ENCODE measurements at regions not wholly inside any gene's neighbourhood (a gene's known extent, or its start where the extent isn't known, plus 50 kb on each side); places are given as distances from the start of the nearest gene placed in this dataset.

- Histone ChIP-seq H3K4me2 (no peak overlapping the region), H3K36me3 (no peaks in the 10 kb centered on the region), H3K4me1 (no peaks in the 10 kb centered on the region), H3K4me3 (no peak overlapping the region), H4K20me1 (no peaks in the 10 kb centered on the region), H3K9me3 (replicated peaks in 1 of 11) (peaks cover 0 to 12% (median 6%) of the 10 kb centered on the region in 11 experiments; a peak in 8 of 22 replicates), H3K27me3 (no peaks in the 10 kb centered on the region), H3K9ac (no peak overlapping the region), H3K27ac (no peak overlapping the region)
- no peak for TF ChIP-seq Cebpa-rat (IDR thresholded peaks at IDR 0.05)
Observed at GRCh38 chr2:210895132-210895531, 338.7 kb downstream of the CPS1 start.

- Histone ChIP-seq H3K36me3 (no peaks in the 10 kb centered on the region), H3K9me3 (replicated peaks in 1 of 11) (no peaks in the 10 kb centered on the region), H4K20me1 (no peaks in the 10 kb centered on the region), H3K9ac (no peak overlapping the region), H3K4me2 (no peak overlapping the region), H3K27ac (no peak overlapping the region), H3K27me3 (no peaks in the 10 kb centered on the region), H3K4me3 (no peak overlapping the region), H3K4me1 (no peaks in the 10 kb centered on the region)
- TF ChIP-seq Cebpa-rat (IDR thresholded peaks at IDR 0.05): no peak
Observed at GRCh38 chr2:210899131-210899530, 342.7 kb downstream of the CPS1 start.

GRCh38 chr2:210901326-210901725 lies 344.9 kb downstream of the CPS1 start:
- Histone ChIP-seq H3K4me3 (no peak overlapping the region), H3K9ac (no peak overlapping the region), H4K20me1 (no peaks in the 10 kb centered on the region), H3K4me1 (no peaks in the 10 kb centered on the region), H3K27ac (no peak overlapping the region), H3K9me3 (replicated peaks in 1 of 11) (no peaks in the 10 kb centered on the region), H3K27me3 (no peaks in the 10 kb centered on the region), H3K4me2 (no peak overlapping the region), H3K36me3 (no peaks in the 10 kb centered on the region)
- no peak for TF ChIP-seq Cebpa-rat (IDR thresholded peaks at IDR 0.05)

GRCh38 chr2:210912779-210913178 lies 356.4 kb downstream of the CPS1 start:
- Histone ChIP-seq H3K27ac (no peak overlapping the region), H3K9ac (no peak overlapping the region), H3K4me2 (no peak overlapping the region), H4K20me1 (no peaks in the 10 kb centered on the region), H3K27me3 (no peaks in the 10 kb centered on the region), H3K9me3 (replicated peaks in 1 of 11) (peaks cover 0 to 6% (median 0%) of the 10 kb centered on the region in 11 experiments; a peak in 4 of 22 replicates), H3K4me3 (no peak overlapping the region), H3K4me1 (peaks cover 0 to 7% (median 0%) of the 10 kb centered on the region in 10 experiments; a peak in 1 of 20 replicates), H3K36me3 (no peaks in the 10 kb centered on the region)
- no peak for TF ChIP-seq Cebpa-rat (IDR thresholded peaks at IDR 0.05)

- Histone ChIP-seq H3K27ac (no peak overlapping the region), H3K4me1 (peaks cover 0 to 7% (median 0%) of the 10 kb centered on the region in 10 experiments; a peak in 1 of 20 replicates), H3K9me3 (replicated peaks in 1 of 11) (peaks cover 0 to 6% (median 0%) of the 10 kb centered on the region in 11 experiments; a peak in 4 of 22 replicates), H3K36me3 (no peaks in the 10 kb centered on the region), H4K20me1 (no peaks in the 10 kb centered on the region), H3K4me2 (no peak overlapping the region), H3K4me3 (no peak overlapping the region), H3K27me3 (no peaks in the 10 kb centered on the region), H3K9ac (no peak overlapping the region)
- TF ChIP-seq Cebpa-rat (IDR thresholded peaks at IDR 0.05): no peak
Observed at GRCh38 chr2:210913461-210913860, 357.1 kb downstream of the CPS1 start.

GRCh38 chr2:210915912-210916311 lies 359.5 kb downstream of the CPS1 start:
- Histone ChIP-seq H3K4me2 (no peak overlapping the region), H4K20me1 (no peaks in the 10 kb centered on the region), H3K9ac (no peak overlapping the region), H3K4me3 (no peak overlapping the region), H3K36me3 (no peaks in the 10 kb centered on the region), H3K4me1 (no peaks in the 10 kb centered on the region), H3K27ac (no peak overlapping the region), H3K9me3 (replicated peaks in 1 of 11) (peaks cover 0 to 6% (median 0%) of the 10 kb centered on the region in 11 experiments; a peak in 4 of 22 replicates), H3K27me3 (no peaks in the 10 kb centered on the region)
- TF ChIP-seq Cebpa-rat (IDR thresholded peaks at IDR 0.05): no peak

GRCh38 chr2:210917465-210917864 lies 361.1 kb downstream of the CPS1 start:
- Histone ChIP-seq H3K9ac (no peak overlapping the region), H3K9me3 (replicated peaks in 1 of 11) (peaks cover 0 to 6% (median 0%) of the 10 kb centered on the region in 11 experiments; a peak in 4 of 22 replicates), H3K36me3 (no peaks in the 10 kb centered on the region), H3K27ac (no peak overlapping the region), H3K4me1 (no peaks in the 10 kb centered on the region), H3K27me3 (no peaks in the 10 kb centered on the region), H3K4me2 (no peak overlapping the region), H4K20me1 (no peaks in the 10 kb centered on the region), H3K4me3 (no peak overlapping the region)
- TF ChIP-seq Cebpa-rat (IDR thresholded peaks at IDR 0.05): no peak

- no peak overlapping the region for H3K9ac ChIP-seq
- H3K27ac ChIP-seq: no peak overlapping the region
- no peak overlapping the region for H3K4me3 ChIP-seq
- no peaks in the 10 kb centered on the region for H3K36me3 ChIP-seq
- TF ChIP-seq Cebpa-rat (IDR thresholded peaks at IDR 0.05): no peak
- H3K27me3 ChIP-seq: no peaks in the 10 kb centered on the region
- H3K4me1 ChIP-seq: no peaks in the 10 kb centered on the region
- H4K20me1 ChIP-seq: no peaks in the 10 kb centered on the region
- peaks cover 0 to 3% (median 0%) of the 10 kb centered on the region in 11 experiments; a peak in 2 of 22 replicates for H3K9me3 ChIP-seq (replicated peaks in 1 of 11)
- H3K4me2 ChIP-seq: no peak overlapping the region
Observed at GRCh38 chr2:210919128-210919527, 362.7 kb downstream of the CPS1 start.

GRCh38 chr2:210922419-210922818 lies 366.0 kb downstream of the CPS1 start:
- H3K27ac ChIP-seq: no peak overlapping the region
- no peak for TF ChIP-seq Cebpa-rat (IDR thresholded peaks at IDR 0.05)
- H3K27me3 ChIP-seq: no peaks in the 10 kb centered on the region
- H3K4me2 ChIP-seq: no peak overlapping the region
- H3K9ac ChIP-seq: no peak overlapping the region
- no peaks in the 10 kb centered on the region for H3K4me1 ChIP-seq
- no peaks in the 10 kb centered on the region for H3K9me3 ChIP-seq (replicated peaks in 1 of 11)
- H4K20me1 ChIP-seq: no peaks in the 10 kb centered on the region
- H3K4me3 ChIP-seq: no peak overlapping the region
- no peaks in the 10 kb centered on the region for H3K36me3 ChIP-seq

GRCh38 chr2:210928714-210929113 lies 372.3 kb downstream of the CPS1 start:
- H3K27me3 ChIP-seq: no peaks in the 10 kb centered on the region
- no peak overlapping the region for H3K27ac ChIP-seq
- H3K9me3 ChIP-seq (replicated peaks in 1 of 11): no peaks in the 10 kb centered on the region
- H3K4me2 ChIP-seq: no peak overlapping the region
- no peak overlapping the region for H3K9ac ChIP-seq
- H3K4me1 ChIP-seq: no peaks in the 10 kb centered on the region
- no peaks in the 10 kb centered on the region for H4K20me1 ChIP-seq
- no peak for TF ChIP-seq Cebpa-rat (IDR thresholded peaks at IDR 0.05)
- no peak overlapping the region for H3K4me3 ChIP-seq
- H3K36me3 ChIP-seq: no peaks in the 10 kb centered on the region

Data from BLaER1 treated with 17β-estradiol and CSF1 and Interleukin-3, amounts not matched to agents 10 nM and 100 nM (cell line).